ENCODE measurements at regions not wholly inside any gene's neighbourhood (a gene's known extent, or its start where the extent isn't known, plus 50 kb on each side); places are given as distances from the start of the nearest gene placed in this dataset.

DNA sequence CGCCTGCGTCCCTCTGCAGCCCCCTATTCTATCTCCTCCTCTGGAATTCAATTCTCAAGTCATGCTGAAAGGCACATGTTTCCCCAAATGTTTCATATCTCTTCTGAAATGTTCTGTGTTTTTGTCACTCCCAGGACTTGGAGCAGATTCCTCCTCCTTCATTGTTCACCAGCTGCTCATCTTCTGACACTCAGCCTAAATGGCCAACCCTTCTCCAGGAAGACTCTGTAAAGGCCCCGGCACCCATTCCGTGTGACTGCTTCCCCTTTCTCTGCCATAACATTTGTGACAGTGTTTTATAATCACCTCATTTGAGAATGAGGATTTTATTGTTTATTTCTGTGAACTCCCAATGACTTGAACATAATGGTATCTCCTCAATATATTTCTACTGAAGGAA, 170.8 kb upstream of the ADAMTS16 start:
- no peak for TF ChIP-seq POLR2A (IDR thresholded peaks at IDR 0.05)
- TF ChIP-seq, protein P1, sequence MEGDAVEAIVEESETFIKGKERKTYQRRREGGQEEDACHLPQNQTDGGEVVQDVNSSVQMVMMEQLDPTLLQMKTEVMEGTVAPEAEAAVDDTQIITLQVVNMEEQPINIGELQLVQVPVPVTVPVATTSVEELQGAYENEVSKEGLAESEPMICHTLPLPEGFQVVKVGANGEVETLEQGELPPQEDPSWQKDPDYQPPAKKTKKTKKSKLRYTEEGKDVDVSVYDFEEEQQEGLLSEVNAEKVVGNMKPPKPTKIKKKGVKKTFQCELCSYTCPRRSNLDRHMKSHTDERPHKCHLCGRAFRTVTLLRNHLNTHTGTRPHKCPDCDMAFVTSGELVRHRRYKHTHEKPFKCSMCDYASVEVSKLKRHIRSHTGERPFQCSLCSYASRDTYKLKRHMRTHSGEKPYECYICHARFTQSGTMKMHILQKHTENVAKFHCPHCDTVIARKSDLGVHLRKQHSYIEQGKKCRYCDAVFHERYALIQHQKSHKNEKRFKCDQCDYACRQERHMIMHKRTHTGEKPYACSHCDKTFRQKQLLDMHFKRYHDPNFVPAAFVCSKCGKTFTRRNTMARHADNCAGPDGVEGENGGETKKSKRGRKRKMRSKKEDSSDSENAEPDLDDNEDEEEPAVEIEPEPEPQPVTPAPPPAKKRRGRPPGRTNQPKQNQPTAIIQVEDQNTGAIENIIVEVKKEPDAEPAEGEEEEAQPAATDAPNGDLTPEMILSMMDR (IDR thresholded peaks at IDR 0.05) = no peak

All from thyroid gland (tissue), 4 donors.